ENCODE measurements at regions not wholly inside any gene's neighbourhood (a gene's known extent, or its start where the extent isn't known, plus 50 kb on each side); places are given as distances from the start of the nearest gene placed in this dataset.
"Not testable (repeated sequence)": the region's sequence is repeated elsewhere in the genome, so short reads cannot be mapped to it uniquely, and the experiment has no call there.

GRCh38 chr4:140244328-140244727 is 90.3 kb upstream of the MAML3 start:
- no peak for DNase-seq

GRCh38 chr4:140243278-140243753 is 89.3 kb upstream of the MAML3 start:
- DNase-seq, result peak; percentile 16

- DNase-seq, result no peak
Measured at GRCh38 chr4:140242357-140243277, 88.6 kb upstream of the MAML3 start.

GRCh38 chr4:140240237-140240636 is 86.3 kb upstream of the MAML3 start:
- DNase-seq, result peak; percentile 28

GRCh38 chr4:140239311-140239710 is 85.3 kb upstream of the MAML3 start:
- peak; percentile 15 for DNase-seq

GRCh38 chr4:140238351-140239056 is 84.5 kb upstream of the MAML3 start:
- peak; percentile 95 for DNase-seq

- peak; percentile 98 for DNase-seq
Measured at GRCh38 chr4:140237616-140238350, 83.8 kb upstream of the MAML3 start.

GRCh38 chr4:140236654-140237169 is 82.7 kb upstream of the MAML3 start:
- DNase-seq, result no peak

- no peak for DNase-seq
Measured at GRCh38 chr4:140234697-140235060, 80.7 kb upstream of the MAML3 start.

GRCh38 chr4:140233791-140234696 is 80.1 kb upstream of the MAML3 start:
- peak; percentile 49 for DNase-seq

- DNase-seq, result no peak
Measured at GRCh38 chr4:140229881-140230280, 75.9 kb upstream of the MAML3 start.

GRCh38 chr4:140227286-140227685 is 73.3 kb upstream of the MAML3 start:
- no peak for DNase-seq

- DNase-seq, result no peak
Measured at GRCh38 chr4:140223056-140223810, 69.2 kb upstream of the MAML3 start.

- DNase-seq, result no peak
Measured at GRCh38 chr4:140222171-140222570, 68.2 kb upstream of the MAML3 start.

GRCh38 chr4:140220058-140220457 is 66.1 kb upstream of the MAML3 start:
- no peak for DNase-seq

GRCh38 chr4:140219567-140219966 is 65.6 kb upstream of the MAML3 start:
- DNase-seq, result no peak

GRCh38 chr4:140219070-140219469 is 65.1 kb upstream of the MAML3 start:
- not testable (repeated sequence) for DNase-seq

- no peak for DNase-seq
Measured at GRCh38 chr4:140213749-140214148, 59.8 kb upstream of the MAML3 start.

- DNase-seq, result no peak
Measured at GRCh38 chr4:140213116-140213515, 59.1 kb upstream of the MAML3 start.

GRCh38 chr4:140212646-140213045 is 58.7 kb upstream of the MAML3 start:
- DNase-seq, result no peak

- DNase-seq, result no peak
Measured at GRCh38 chr4:140212194-140212593, 58.2 kb upstream of the MAML3 start.

Data from NCI-H446 treated with DMSO at 0.1 percent for 48 hours (cell line).